WTC11 (cell line): ENCODE measurements at regions not wholly inside any gene's neighbourhood (a gene's known extent, or its start where the extent isn't known, plus 50 kb on each side); places are given as distances from the start of the nearest gene placed in this dataset.

Source experiments
- ARID4B ChIP-seq: sonication (generic); formaldehyde crosslinking; IDR thresholded peaks from 2 replicates; pipeline ENCODE4 v1.8.0; 2023; ENCODE audit warnings: missing genetic modification reagents, mild to moderate bottlenecking, borderline replicate concordance
- ATF1 ChIP-seq: sonication (generic); formaldehyde crosslinking; IDR thresholded peaks from 2 replicates; pipeline ENCODE4 v1.8.1; 2023; ENCODE audit warnings: mild to moderate bottlenecking, moderate library complexity, missing genetic modification reagents
- ATF3 ChIP-seq: sonication (generic); formaldehyde crosslinking; conservative IDR thresholded peaks from 2 replicates; pipeline ENCODE4 v1.8.1; 2022; ENCODE audit warnings: mild to moderate bottlenecking, missing genetic modification reagents
- CREB1 ChIP-seq: sonication (generic); formaldehyde crosslinking; IDR thresholded peaks from 2 replicates; pipeline ENCODE4 v1.8.0; 2023; ENCODE audit warnings: mild to moderate bottlenecking, missing genetic modification reagents
- CTCF ChIP-seq: fragments of 200-600 bp; IDR thresholded peaks from 2 replicates; pipeline ENCODE4 v1.8.0; 2022; ENCODE audit warnings: antibody characterized with exemption
- E2F5 ChIP-seq: sonication (generic); formaldehyde crosslinking; IDR thresholded peaks from 2 replicates; pipeline ENCODE4 v1.8.1; 2022; ENCODE audit warnings: mild to moderate bottlenecking, moderate library complexity, missing genetic modification reagents
- FOXJ3 ChIP-seq: sonication (generic); formaldehyde crosslinking; IDR thresholded peaks from 2 replicates; pipeline ENCODE4 v1.9.0; 2021; ENCODE audit warnings: missing genetic modification reagents, mild to moderate bottlenecking, borderline replicate concordance
- FOXK1 ChIP-seq: sonication (generic); formaldehyde crosslinking; IDR thresholded peaks from 2 replicates; pipeline ENCODE4 v1.8.0; 2022; ENCODE audit warnings: mild to moderate bottlenecking, moderate library complexity, missing genetic modification reagents
- FOXP4 ChIP-seq: sonication (generic); formaldehyde crosslinking; IDR thresholded peaks from 2 replicates; pipeline ENCODE4 v1.8.0; 2022; ENCODE audit warnings: mild to moderate bottlenecking, missing genetic modification reagents
- MAX ChIP-seq: sonication (generic); formaldehyde crosslinking; IDR thresholded peaks from 2 replicates; pipeline ENCODE4 v1.8.0; 2022; ENCODE audit warnings: mild to moderate bottlenecking, missing genetic modification reagents
- PREB ChIP-seq: sonication (generic); formaldehyde crosslinking; IDR thresholded peaks from 2 replicates; pipeline ENCODE4 v1.8.1; 2022; ENCODE audit warnings: mild to moderate bottlenecking, missing genetic modification reagents, moderate library complexity, borderline replicate concordance
- RORB ChIP-seq: fragments of 250-450 bp; sonication (Bioruptor Pico); IDR thresholded peaks from 2 replicates; pipeline ENCODE4 v1.9.0; 2021; ENCODE audit warnings: mild to moderate bottlenecking
- SMAD3 ChIP-seq: sonication (generic); formaldehyde crosslinking; IDR thresholded peaks from 2 replicates; pipeline ENCODE4 v1.8.0; 2022; ENCODE audit warnings: missing genetic modification reagents, mild to moderate bottlenecking, borderline replicate concordance
- ZNF219 ChIP-seq: sonication (generic); formaldehyde crosslinking; IDR thresholded peaks from 2 replicates; pipeline ENCODE4 v1.8.0; 2023; ENCODE audit warnings: missing genetic modification reagents, mild to moderate bottlenecking, borderline replicate concordance

- no peak for TF ChIP-seq MAX (CRISPR knock-in tag)
- TF ChIP-seq CTCF, result no peak
- TF ChIP-seq ZNF219, result no peak
- no peak for TF ChIP-seq ATF3
- no peak for TF ChIP-seq SMAD3 (CRISPR knock-in tag)
- TF ChIP-seq RORB (CRISPR knock-in tag), result no peak
- TF ChIP-seq CREB1 (CRISPR knock-in tag), result no peak
- TF ChIP-seq PREB, result no peak
- TF ChIP-seq FOXP4 (CRISPR knock-in tag), result no peak
- no peak for TF ChIP-seq FOXK1 (CRISPR knock-in tag)
- no peak for TF ChIP-seq E2F5
- TF ChIP-seq ARID4B (CRISPR knock-in tag), result no peak
- TF ChIP-seq ATF1 (CRISPR knock-in tag), result no peak
- TF ChIP-seq FOXJ3 (CRISPR knock-in tag), result no peak
Measured at GRCh38 chr4:186473933-186474332, 81.4 kb downstream of the MTNR1A start.
